Vagina (tissue), 2 donors: ENCODE measurements at regions not wholly inside any gene's neighbourhood (a gene's known extent, or its start where the extent isn't known, plus 50 kb on each side); places are given as distances from the start of the nearest gene placed in this dataset.

Source experiments
- DNase-seq, 2 donors: peaks; one replicate each; pipeline ENCODE4 v3.0.0-alpha.2; 2017; ENCODE audit errors: extremely low spot score in 2 of 2
- H3K27ac ChIP-seq: fragments of 200-600 bp; sonication (generic); one replicate; pipeline ENCODE4 v1.5.1; 2019
- H3K27me3 ChIP-seq: fragments of 200-600 bp; sonication (generic); one replicate; pipeline ENCODE4 v1.5.1; 2019
- H3K36me3 ChIP-seq, 2 donors: fragments of 200-600 bp; sonication (generic); one replicate each; pipeline ENCODE4 v1.5.1; 2017 to 2019
- H3K4me1 ChIP-seq: fragments of 200-600 bp; sonication (generic); one replicate; pipeline ENCODE4 v1.5.1; 2019
- H3K4me3 ChIP-seq, 2 donors: fragments of 200-600 bp; sonication (generic); 1 replicate in 1 of 2; 2 replicates in 1 of 2; pipeline ENCODE4 v1.5.1; 2016 to 2019
- H3K9me3 ChIP-seq: fragments of 200-600 bp; sonication (generic); one replicate; pipeline ENCODE4 v1.5.1; 2019
- CTCF ChIP-seq, 3 experiments: fragments of 450-650 bp in 2 of 3; fragments of 200-600 bp in 1 of 3; sonication (generic) in 1 of 3; IDR thresholded peaks; one replicate each; pipeline ENCODE4 v1.5.1; 2017 to 2019; ENCODE audit warnings: antibody characterized with exemption in 3 of 3, mild to moderate bottlenecking in 2 of 3, moderate library complexity in 2 of 3
- POLR2A ChIP-seq, 2 donors: fragments of 450-650 bp; IDR thresholded peaks; one replicate each; pipeline ENCODE4 v1.6.1; 2017; ENCODE audit warnings: antibody characterized with exemption in 2 of 2, mild to moderate bottlenecking in 2 of 2, moderate library complexity in 2 of 2
- POLR2AphosphoS5 ChIP-seq, 2 donors: sonication (generic); formaldehyde crosslinking; IDR thresholded peaks; one replicate each; pipeline ENCODE4 v1.9.0; 2017; ENCODE audit warnings: antibody characterized with exemption in 2 of 2, mild to moderate bottlenecking in 2 of 2, low read depth in 1 of 2; ENCODE audit not compliant: insufficient read depth in 1 of 2
- intact Hi-C: fragments of 100-400 bp; cut with DNase I; formaldehyde crosslinking; loops from one replicate; pipeline ENCODE4 v1.15.1; 2023

- intact Hi-C loops, result no loop called here
- Histone ChIP-seq H3K27me3 (no peaks in the 10 kb centered on the region), H3K9me3 (no peaks in the 10 kb centered on the region), H3K4me1 (no peaks in the 10 kb centered on the region), H3K4me3 (no peak overlapping the region), H3K36me3 (no peaks in the 10 kb centered on the region), H3K27ac (no peak overlapping the region)
- TF ChIP-seq POLR2A (IDR thresholded peaks at IDR 0.05) (no peak), POLR2AphosphoS5 (IDR thresholded peaks at IDR 0.05; ENCODE audit: insufficient read depth in 1 of 2, low read depth in 1 of 2) (no peak), CTCF (IDR thresholded peaks at IDR 0.05) (no peak)
- DNase-seq, result no peak
Observed at GRCh38 chr3:140828585-140828984, 113.1 kb upstream of the SLC25A36 start.

GRCh38 chr3:140829796-140830195, 111.8 kb upstream of the SLC25A36 start:
- Histone ChIP-seq H3K4me3 (no peak overlapping the region), H3K9me3 (no peaks in the 10 kb centered on the region), H3K4me1 (no peaks in the 10 kb centered on the region), H3K27ac (no peak overlapping the region), H3K27me3 (no peaks in the 10 kb centered on the region), H3K36me3 (no peaks in the 10 kb centered on the region)
- DNase-seq, result no peak
- TF ChIP-seq POLR2AphosphoS5 (IDR thresholded peaks at IDR 0.05; ENCODE audit: insufficient read depth in 1 of 2, low read depth in 1 of 2) (no peak), CTCF (IDR thresholded peaks at IDR 0.05) (no peak), POLR2A (IDR thresholded peaks at IDR 0.05) (no peak)
- intact Hi-C loops, result no loop called here

GRCh38 chr3:140830391-140830790, 111.2 kb upstream of the SLC25A36 start:
- no peaks in the 10 kb centered on the region for H3K27me3 ChIP-seq
- H3K4me1 ChIP-seq, result no peaks in the 10 kb centered on the region
- no peaks in the 10 kb centered on the region for H3K36me3 ChIP-seq
- no peak overlapping the region for H3K27ac ChIP-seq
- H3K4me3 ChIP-seq, result no peak overlapping the region
- H3K9me3 ChIP-seq, result no peaks in the 10 kb centered on the region
- DNase-seq, result no peak
- TF ChIP-seq POLR2A (IDR thresholded peaks at IDR 0.05) (no peak), CTCF (IDR thresholded peaks at IDR 0.05) (no peak), POLR2AphosphoS5 (IDR thresholded peaks at IDR 0.05; ENCODE audit: insufficient read depth in 1 of 2, low read depth in 1 of 2) (no peak)
- intact Hi-C loops, result no loop called here

- Histone ChIP-seq H3K27ac (no peak overlapping the region), H3K9me3 (no peaks in the 10 kb centered on the region), H3K27me3 (no peaks in the 10 kb centered on the region), H3K4me1 (no peaks in the 10 kb centered on the region), H3K36me3 (no peaks in the 10 kb centered on the region), H3K4me3 (no peak overlapping the region)
- intact Hi-C loops, result no loop called here
- DNase-seq, result no peak
- no peak for TF ChIP-seq POLR2AphosphoS5 (IDR thresholded peaks at IDR 0.05; ENCODE audit: insufficient read depth in 1 of 2, low read depth in 1 of 2)
- no peak for TF ChIP-seq CTCF (IDR thresholded peaks at IDR 0.05)
- TF ChIP-seq POLR2A (IDR thresholded peaks at IDR 0.05), result no peak
Observed at GRCh38 chr3:140832883-140833282, 108.8 kb upstream of the SLC25A36 start.

- no peaks in the 10 kb centered on the region for H3K36me3 ChIP-seq
- no peak overlapping the region for H3K4me3 ChIP-seq
- TF ChIP-seq POLR2A (IDR thresholded peaks at IDR 0.05) (no peak), CTCF (IDR thresholded peaks at IDR 0.05) (no peak), POLR2AphosphoS5 (IDR thresholded peaks at IDR 0.05; ENCODE audit: insufficient read depth in 1 of 2, low read depth in 1 of 2) (no peak)
- H3K27me3 ChIP-seq, result no peaks in the 10 kb centered on the region
- no peaks in the 10 kb centered on the region for H3K4me1 ChIP-seq
- no peak overlapping the region for H3K27ac ChIP-seq
- no peaks in the 10 kb centered on the region for H3K9me3 ChIP-seq
- DNase-seq, result no peak
- intact Hi-C loops, result no loop called here
Observed at GRCh38 chr3:140834266-140835037, 107.2 kb upstream of the SLC25A36 start.
